ENCODE measurements at regions not wholly inside any gene's neighbourhood (a gene's known extent, or its start where the extent isn't known, plus 50 kb on each side); places are given as distances from the start of the nearest gene placed in this dataset.
A peak's percentile ranks its signal among the peaks of the same experiment; 100 is the strongest.

- H3K27me3 ChIP-seq (replicated peaks in 1 of 4; ENCODE audit: control insufficient read depth in 3 of 4, extremely low read depth in 1 of 4, insufficient read depth in 3 of 4, low read length in 3 of 4), result no peaks in the 10 kb centered on the region; a peak in 1 of 7 replicates
- H3K9ac ChIP-seq (replicated peaks in 1 of 4; ENCODE audit: extremely low read depth in 1 of 4, low read depth in 3 of 4, low read length in 3 of 4), result no peak overlapping the region
- H3K27ac ChIP-seq (ENCODE audit: low read depth, low read length), result no peak overlapping the region
- CTCF ChIA-PET (ENCODE audit: partially characterized antibody), result no interaction called here
- no peak for DNase-seq (ENCODE audit: low read depth in 1 of 2, low spot score in 2 of 2)
- H2AFZ ChIP-seq (ENCODE audit: low read length), result 0 out of 2 replicates have a peak overlapping the region, but pooled peaks have one; percentile 68
- no peak overlapping the region for H4K91ac ChIP-seq (replicated peaks; ENCODE audit: insufficient read length, low read length)
- no peak overlapping the region for H3K14ac ChIP-seq (ENCODE audit: insufficient read length)
- no peaks in the 10 kb centered on the region for H3K9me3 ChIP-seq (ENCODE audit: insufficient read depth in 2 of 2, low read depth in 1 of 2, low read length in 1 of 2)
- H3K56ac ChIP-seq (replicated peaks; ENCODE audit: insufficient read length, low read depth, low read length), result no peak overlapping the region
- no peak overlapping the region for H2BK120ac ChIP-seq (replicated peaks; ENCODE audit: low read depth, low read length)
- no peak overlapping the region for H3K23ac ChIP-seq (ENCODE audit: insufficient read length)
- FAIRE-seq, result no peak
- no peak overlapping the region for H4K8ac ChIP-seq (ENCODE audit: extremely low read depth, insufficient read depth, low read length)
- H2BK5ac ChIP-seq (ENCODE audit: low read depth, low read length), result no peak overlapping the region; the same call in 1 of the 2 replicates
- H3K18ac ChIP-seq (ENCODE audit: extremely low read depth, low read length), result no peak overlapping the region
- peak overlapping the region; percentile 60; the same call in 1 of the 2 replicates for H2AK5ac ChIP-seq (ENCODE audit: low read depth, low read length)
- H2BK12ac ChIP-seq (ENCODE audit: low read depth, low read length), result no peak overlapping the region
- H3K4me1 ChIP-seq (replicated peaks in 1 of 4; ENCODE audit: control insufficient read depth in 3 of 4, insufficient read depth in 4 of 4, low read length in 3 of 4), result 0 out of 7 replicates have a peak, but pooled peaks cover 0 to 3% (median 0%) of the 10 kb centered on the region in 4 experiments
- H3K4me2 ChIP-seq (ENCODE audit: insufficient read depth in 1 of 2, low read depth in 2 of 2, low read length in 2 of 2), result no peak overlapping the region
- no peak overlapping the region for H3K4me3 ChIP-seq (ENCODE audit: extremely low read depth in 1 of 4, insufficient read depth in 2 of 4, low read depth in 3 of 4, low read length in 4 of 4)
- no peak overlapping the region for H2BK15ac ChIP-seq (ENCODE audit: low read length)
- no peaks in the 10 kb centered on the region for H3K79me2 ChIP-seq (ENCODE audit: control insufficient read depth in 1 of 2, insufficient read depth in 2 of 2, low read length in 2 of 2)
- POLR2A ChIA-PET (ENCODE audit: partially characterized antibody), result no interaction called here
- H2BK20ac ChIP-seq (ENCODE audit: low read length), result no peak overlapping the region
- no peak overlapping the region for H4K5ac ChIP-seq (ENCODE audit: insufficient read length, low read depth, low read length)
- H3K23me2 ChIP-seq (ENCODE audit: low read depth, low read length), result no peaks in the 10 kb centered on the region; the same call in 1 of the 2 replicates
- H3K36me3 ChIP-seq (ENCODE audit: control insufficient read depth in 2 of 4, insufficient read depth in 4 of 4, low read length in 3 of 4), result no peaks in the 10 kb centered on the region
- no peaks in the 10 kb centered on the region for H3K79me1 ChIP-seq (ENCODE audit: low read depth, low read length)
- WGBS, 2 experiments (ENCODE audit: extremely low coverage in 1 of 2, insufficient coverage in 1 of 2, insufficient read length in 1 of 2, insufficient replicate concordance in 2 of 2, low coverage in 1 of 2, low lambda C conversion rate in 2 of 2, missing lambda C conversion rate in 1 of 2), result 79% methylated on average over 13 of the region's 13 CpGs; no CpG with 5 or more reads in 1 of the 2 experiments
- no peaks in the 10 kb centered on the region for H4K20me1 ChIP-seq (replicated peaks in 1 of 2; ENCODE audit: control insufficient read depth in 1 of 2, insufficient read depth in 2 of 2, low read length in 2 of 2)
- H3K4ac ChIP-seq (replicated peaks; ENCODE audit: insufficient read length, low read depth, low read length), result no peak overlapping the region
- TF ChIP-seq SIRT6 (IDR thresholded peaks at IDR 0.05; ENCODE audit: low read length) (no peak), FOSL1 (IDR thresholded peaks at IDR 0.05; ENCODE audit: insufficient read depth, low read depth, low read length) (no peak), BACH1 (IDR thresholded peaks at IDR 0.05; ENCODE audit: low read length) (no peak), EP300 (IDR thresholded peaks at IDR 0.05; ENCODE audit: borderline replicate concordance in 1 of 2, low read depth in 2 of 2, low read length in 2 of 2) (no peak), PHF8 (conservative IDR thresholded peaks at IDR 0.05; ENCODE audit: low read depth, low read length) (no peak), KDM4A (IDR thresholded peaks at IDR 0.05; ENCODE audit: low read depth, low read length, severe bottlenecking) (no peak), CTCF (IDR thresholded peaks at IDR 0.05; ENCODE audit: control extremely low read depth in 1 of 3, insufficient read depth in 1 of 3, low read depth in 1 of 3, low read length in 3 of 3) (no peak), SUZ12 (IDR thresholded peaks at IDR 0.05; ENCODE audit: low read length) (no peak), SIX5 (IDR thresholded peaks at IDR 0.05; ENCODE audit: low read depth, low read length) (no peak), CHD1 (IDR thresholded peaks at IDR 0.05; ENCODE audit: low read depth, low read length) (no peak), POLR2A (IDR thresholded peaks at IDR 0.05; ENCODE audit: control extremely low read depth in 1 of 2, low read depth in 2 of 2, low read length in 2 of 2) (no peak), RBBP5 (IDR thresholded peaks at IDR 0.05; ENCODE audit: borderline replicate concordance, low read depth, low read length) (no peak)
Observed at GRCh38 chrX:482192-482701, 95.5 kb upstream of the PPP2R3B start.
